Coronary artery (tissue), 2 donors: ENCODE measurements at regions not wholly inside any gene's neighbourhood (a gene's known extent, or its start where the extent isn't known, plus 50 kb on each side); places are given as distances from the start of the nearest gene placed in this dataset.
"Not testable (repeated sequence)": the region's sequence is repeated elsewhere in the genome, so short reads cannot be mapped to it uniquely, and the experiment has no call there.

Experiments
- DNase-seq: peaks from one replicate; pipeline ENCODE4 v3.0.0-alpha.2; 2017; ENCODE audit warnings: low spot score
- H3K27ac ChIP-seq, 2 donors: fragments of 200-600 bp; sonication (generic); one replicate each; pipeline ENCODE4 v1.5.1; 2016 to 2019
- H3K4me3 ChIP-seq: fragments of 200-600 bp; sonication (generic); 2 replicates; pipeline ENCODE4 v1.5.1; 2016; ENCODE audit warnings: mild to moderate bottlenecking, moderate library complexity
- TF ChIP-seq, protein P1 (sequence below): fragments of 200-600 bp; sonication (generic); IDR thresholded peaks from one replicate; pipeline ENCODE4 v1.5.1; 2019; ENCODE audit warnings: antibody characterized with exemption

DNA sequence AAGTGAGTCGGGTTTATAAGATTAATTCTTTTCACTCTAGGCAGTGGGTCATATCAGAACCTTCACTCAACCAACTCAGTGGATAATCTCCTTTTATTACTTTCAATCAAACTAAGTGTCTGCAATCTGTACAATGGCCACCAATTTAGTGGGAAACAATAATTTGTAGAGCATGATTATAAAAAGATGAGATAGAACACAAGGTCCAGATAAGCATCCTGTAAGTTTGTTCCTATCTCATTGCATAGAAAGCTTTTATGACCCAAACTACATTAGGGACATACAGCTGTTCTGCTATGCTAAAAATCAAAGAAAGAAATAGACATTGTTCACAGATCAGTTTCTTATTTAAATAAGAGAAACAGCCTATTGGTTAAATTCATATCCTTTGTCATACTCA lies 341.4 kb upstream of the PSMD7 start:
- Histone ChIP-seq H3K4me3 (no peak overlapping the region), H3K27ac (no peak overlapping the region)
- DNase-seq: no peak
- TF ChIP-seq, protein P1, sequence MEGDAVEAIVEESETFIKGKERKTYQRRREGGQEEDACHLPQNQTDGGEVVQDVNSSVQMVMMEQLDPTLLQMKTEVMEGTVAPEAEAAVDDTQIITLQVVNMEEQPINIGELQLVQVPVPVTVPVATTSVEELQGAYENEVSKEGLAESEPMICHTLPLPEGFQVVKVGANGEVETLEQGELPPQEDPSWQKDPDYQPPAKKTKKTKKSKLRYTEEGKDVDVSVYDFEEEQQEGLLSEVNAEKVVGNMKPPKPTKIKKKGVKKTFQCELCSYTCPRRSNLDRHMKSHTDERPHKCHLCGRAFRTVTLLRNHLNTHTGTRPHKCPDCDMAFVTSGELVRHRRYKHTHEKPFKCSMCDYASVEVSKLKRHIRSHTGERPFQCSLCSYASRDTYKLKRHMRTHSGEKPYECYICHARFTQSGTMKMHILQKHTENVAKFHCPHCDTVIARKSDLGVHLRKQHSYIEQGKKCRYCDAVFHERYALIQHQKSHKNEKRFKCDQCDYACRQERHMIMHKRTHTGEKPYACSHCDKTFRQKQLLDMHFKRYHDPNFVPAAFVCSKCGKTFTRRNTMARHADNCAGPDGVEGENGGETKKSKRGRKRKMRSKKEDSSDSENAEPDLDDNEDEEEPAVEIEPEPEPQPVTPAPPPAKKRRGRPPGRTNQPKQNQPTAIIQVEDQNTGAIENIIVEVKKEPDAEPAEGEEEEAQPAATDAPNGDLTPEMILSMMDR: no peak

DNA sequence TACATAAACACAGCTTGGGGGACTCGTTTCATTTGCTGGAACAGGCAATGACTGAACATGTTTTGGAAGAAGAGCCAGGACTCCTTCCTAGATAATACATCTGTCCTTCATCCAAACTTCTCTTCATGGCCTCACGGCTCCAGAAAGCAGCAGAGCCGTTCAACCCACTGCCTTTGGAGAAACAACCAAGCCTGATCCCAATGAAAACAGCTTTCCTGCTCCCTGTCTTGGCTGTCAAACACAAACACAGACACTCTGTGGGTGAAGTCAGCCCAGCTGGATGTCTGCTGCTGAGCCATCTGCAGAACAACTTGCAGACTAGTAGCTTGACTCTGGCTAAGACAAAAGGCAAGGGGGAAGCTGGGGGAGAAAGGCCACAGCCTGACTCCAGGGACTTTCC lies 345.1 kb upstream of the PSMD7 start:
- Histone ChIP-seq H3K27ac (peak overlapping the region in 1 of 2 donors; percentile 11), H3K4me3 (no peak overlapping the region)
- no peak for DNase-seq
- TF ChIP-seq, protein P1: no peak

DNA sequence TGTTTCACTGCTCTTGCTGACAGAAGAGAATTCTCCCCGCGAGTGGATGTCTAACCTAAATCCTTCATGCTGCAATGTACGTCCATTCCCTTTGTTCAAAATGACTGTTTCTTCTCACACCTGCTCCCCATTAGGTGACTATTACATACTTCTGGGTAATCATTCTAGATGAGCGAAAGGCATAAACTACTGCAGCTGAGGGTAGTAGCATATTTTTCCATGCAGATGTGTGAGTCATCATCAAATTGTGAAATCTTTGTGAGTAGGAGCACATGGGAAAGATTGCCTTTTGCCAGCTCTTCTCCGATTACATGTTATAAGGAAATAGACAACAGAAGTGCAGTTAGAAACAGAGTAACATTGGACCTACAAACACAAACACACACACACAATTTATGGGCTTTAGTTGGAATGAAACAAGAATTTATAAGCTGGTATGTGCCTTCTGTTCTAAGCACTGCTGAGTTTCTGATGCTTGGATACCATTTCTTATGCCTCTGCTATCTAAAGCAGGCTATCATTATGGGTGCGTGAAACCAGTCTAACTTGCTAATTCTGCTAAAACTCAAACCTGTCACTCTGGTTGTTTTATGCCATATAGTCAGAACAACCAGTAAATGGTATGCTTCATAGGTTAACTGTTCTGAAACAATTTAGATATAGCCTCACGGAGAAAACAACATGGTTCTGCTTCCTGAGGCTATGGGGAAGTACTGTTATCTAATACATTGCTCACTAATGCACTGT lies 346.9 kb upstream of the PSMD7 start:
- TF ChIP-seq, protein P1: no peak
- H3K27ac ChIP-seq: no peak overlapping the region
- DNase-seq: no peak
- no peak overlapping the region for H3K4me3 ChIP-seq

DNA sequence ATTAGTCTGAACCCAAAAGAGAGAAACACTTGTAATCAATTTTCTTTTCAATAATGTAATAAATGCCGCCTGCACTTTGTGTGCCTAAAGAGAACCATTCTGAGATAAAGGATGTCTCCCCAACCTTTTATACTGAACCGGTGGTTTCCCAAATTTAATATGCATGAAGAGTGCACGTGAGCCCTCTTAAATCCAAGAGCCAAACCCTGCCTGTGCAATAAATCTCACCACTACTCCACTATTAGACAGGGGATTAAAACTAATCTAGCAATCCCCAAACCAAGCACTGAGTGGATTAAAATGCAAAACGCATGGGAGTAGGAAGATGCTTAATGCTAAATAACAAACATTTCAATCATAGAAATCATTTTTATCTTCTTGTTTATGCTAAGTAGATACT lies 351.0 kb upstream of the PSMD7 start:
- DNase-seq: no peak
- Histone ChIP-seq H3K27ac (no peak overlapping the region), H3K4me3 (no peak overlapping the region)
- TF ChIP-seq, protein P1: no peak

DNA sequence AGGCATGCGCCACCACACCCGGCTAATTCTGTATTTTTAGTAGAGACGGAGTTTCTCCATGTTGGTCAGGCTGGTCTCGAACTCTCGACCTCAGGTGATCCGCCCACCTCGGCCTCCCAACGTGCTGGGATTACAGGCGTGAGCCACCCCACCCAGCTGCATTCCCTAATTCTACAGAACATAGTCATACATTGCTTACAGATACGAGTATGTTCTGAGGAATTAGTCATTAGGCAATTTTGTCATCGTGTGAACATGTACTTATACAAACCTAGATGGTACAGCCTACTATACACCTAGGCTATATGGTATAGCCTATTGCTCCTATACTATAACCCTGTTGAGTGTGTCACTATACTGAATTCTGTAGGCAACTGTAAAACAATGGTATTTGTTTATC lies 353.4 kb upstream of the PSMD7 start:
- not testable (repeated sequence) for DNase-seq, H3K4me3 ChIP-seq, H3K27ac ChIP-seq

DNA sequence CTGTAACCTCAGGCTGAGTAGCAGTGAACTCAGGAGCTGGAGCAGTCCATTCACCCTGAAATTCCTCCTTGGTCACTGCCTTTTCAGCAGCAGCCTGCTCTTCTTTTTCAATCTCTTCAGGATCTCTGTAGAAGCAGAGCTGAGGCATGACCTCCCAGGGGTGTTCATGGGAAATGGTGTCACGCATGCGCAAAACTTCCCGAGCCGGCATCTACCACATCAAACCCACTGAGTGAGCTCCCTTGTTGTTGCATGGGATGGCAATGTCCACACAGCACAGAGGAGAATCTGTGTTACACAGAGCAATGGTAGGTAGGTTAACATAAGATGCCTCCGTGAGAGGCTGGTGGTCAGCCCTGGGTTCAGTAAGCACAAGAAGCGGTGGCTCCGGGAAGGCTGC lies 355.8 kb upstream of the PSMD7 start:
- H3K4me3 ChIP-seq, DNase-seq, H3K27ac ChIP-seq: not testable (repeated sequence)

DNA sequence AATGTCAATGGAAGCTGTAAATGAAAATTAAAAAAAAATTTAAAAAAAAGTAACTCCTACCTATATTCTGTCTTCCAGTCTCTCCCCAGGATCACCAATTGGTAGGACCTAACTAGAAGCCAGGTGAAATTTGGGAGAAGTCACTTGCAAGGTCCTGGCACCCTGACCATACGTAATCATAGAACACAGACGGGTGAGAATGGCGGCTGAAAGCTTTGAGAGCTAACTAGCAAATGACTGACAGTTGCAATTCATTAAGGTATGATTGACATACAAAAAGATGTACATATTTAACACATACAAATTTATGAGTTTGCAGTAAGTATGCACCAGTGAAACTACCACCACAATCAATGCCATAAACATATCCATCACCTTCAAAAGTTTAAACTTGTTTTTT lies 372.7 kb upstream of the PSMD7 start:
- TF ChIP-seq, protein P1: no peak
- H3K4me3 ChIP-seq: no peak overlapping the region
- H3K27ac ChIP-seq: no peak overlapping the region
- no peak for DNase-seq

DNA sequence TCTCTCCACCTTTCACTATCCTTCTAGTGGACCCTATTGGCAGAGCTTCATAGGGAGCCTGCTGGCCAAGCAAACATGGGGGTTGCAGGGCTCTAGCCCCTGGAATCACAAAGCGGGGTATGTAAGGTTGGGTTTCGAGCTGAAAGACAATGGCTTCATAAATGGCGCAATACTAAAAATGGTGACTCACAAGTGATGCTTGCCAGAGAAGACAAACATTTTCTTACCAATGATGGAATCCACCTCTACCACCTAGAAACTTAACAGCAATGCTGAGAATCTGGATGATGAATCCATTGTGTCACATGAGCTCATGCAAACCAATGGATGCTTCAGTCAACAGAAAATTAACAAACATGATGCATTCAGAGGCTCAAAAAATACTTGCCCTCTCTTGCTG lies 375.3 kb upstream of the PSMD7 start:
- TF ChIP-seq, protein P1: no peak
- no peak for DNase-seq
- no peak overlapping the region for H3K4me3 ChIP-seq
- no peak overlapping the region for H3K27ac ChIP-seq
